ENCODE measurements at regions not wholly inside any gene's neighbourhood (a gene's known extent, or its start where the extent isn't known, plus 50 kb on each side); places are given as distances from the start of the nearest gene placed in this dataset.
"Not testable (repeated sequence)": the region's sequence is repeated elsewhere in the genome, so short reads cannot be mapped to it uniquely, and the experiment has no call there.

GRCh38 chr15:20191508-20192125 is 350.0 kb downstream of the GOLGA6L6 start:
- not testable (repeated sequence) for DNase-seq (ENCODE audit: low read depth in 3 of 3)

DNA sequence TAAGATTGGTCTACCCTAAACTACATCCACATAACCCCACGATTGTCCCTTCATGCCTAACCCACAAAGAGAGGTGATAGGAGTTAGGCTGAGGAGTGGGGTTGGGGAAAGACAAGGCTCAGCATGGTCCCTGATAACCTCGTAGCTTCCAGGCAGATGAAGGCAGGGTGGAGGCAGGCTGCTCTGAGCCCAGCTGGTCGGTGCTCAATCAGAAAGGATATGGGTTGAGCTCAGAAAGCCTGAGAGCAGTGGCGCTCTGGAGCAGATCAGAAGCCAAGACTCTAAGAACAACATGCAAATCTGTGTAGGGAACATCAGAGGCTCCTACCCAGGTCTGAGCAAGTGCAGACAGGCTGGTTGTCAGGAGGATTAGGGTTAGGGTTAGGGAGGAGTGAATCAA is 353.0 kb downstream of the GOLGA6L6 start:
- DNase-seq (ENCODE audit: low read depth in 3 of 3): not testable (repeated sequence)

DNA sequence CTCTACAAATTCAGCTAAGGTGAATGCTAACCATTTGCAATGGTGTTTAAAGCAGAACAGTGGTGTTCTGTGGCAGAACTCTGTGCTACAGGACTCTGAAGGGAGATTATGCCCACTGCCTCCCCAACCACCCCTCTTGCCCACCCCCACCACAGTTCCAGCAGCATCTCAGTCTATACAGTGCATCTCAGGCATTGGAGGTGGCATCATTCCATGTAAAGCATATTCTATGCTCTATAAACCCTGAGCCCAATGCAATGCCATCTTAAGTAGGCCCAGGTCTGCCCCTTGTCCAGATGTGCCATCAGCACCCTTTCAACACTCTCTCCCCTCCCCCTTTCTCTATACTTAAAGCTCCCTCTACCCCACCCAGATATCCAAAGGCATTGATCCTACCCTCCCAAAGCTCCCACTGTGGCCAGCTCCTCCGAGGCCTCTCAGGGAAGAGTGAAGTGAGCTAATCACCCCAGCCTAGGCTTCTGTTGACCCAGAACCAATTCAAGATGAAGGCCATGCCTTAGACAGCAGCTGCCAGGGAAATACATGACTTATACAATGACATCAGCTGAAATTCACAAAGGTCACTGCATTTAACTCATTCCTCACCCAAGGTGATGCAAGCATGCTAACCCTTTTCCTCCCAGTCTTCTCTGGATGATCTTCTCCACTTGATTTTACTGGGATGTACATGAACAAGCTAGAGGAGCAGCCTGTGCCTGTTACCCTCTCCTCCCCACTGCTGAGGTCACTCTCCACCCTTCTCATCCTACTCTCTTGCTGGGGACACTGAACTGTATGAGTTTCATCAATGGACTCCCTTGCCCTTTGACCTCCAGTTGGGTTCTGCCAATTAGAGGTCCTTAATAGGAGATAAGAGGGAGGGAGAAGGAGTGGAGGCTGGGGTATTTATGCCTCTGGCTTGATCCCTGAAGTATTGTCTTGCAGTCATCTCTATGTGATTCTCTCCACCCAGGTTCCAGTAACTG is 353.9 kb downstream of the GOLGA6L6 start:
- not testable (repeated sequence) for DNase-seq (ENCODE audit: low read depth in 3 of 3)

GRCh38 chr15:20184879-20185278 is 356.7 kb downstream of the GOLGA6L6 start:
- DNase-seq (ENCODE audit: low read depth in 3 of 3): not testable (repeated sequence)

- DNase-seq (ENCODE audit: low read depth in 3 of 3): not testable (repeated sequence)
Observed at GRCh38 chr15:20168221-20168620, 373.4 kb downstream of the GOLGA6L6 start.

DNA sequence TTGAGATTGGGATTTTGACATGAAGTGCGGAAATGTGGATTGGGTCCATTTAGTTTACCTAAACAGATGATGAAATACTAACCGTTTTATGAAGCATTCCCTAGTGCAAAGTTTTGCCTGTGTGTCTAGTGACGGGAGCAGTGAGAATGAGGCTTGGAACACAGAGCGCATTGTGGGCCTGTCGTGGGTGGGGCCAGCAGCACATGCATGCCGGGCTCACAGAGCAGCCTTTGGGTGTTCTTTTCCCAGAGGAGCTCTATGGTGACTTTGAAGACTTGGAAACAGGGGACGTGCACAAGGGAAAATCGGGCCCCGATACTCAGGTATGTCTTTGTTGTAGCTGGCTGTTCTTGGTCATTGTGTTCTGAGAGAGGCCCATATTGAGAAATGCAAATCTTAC is 388.1 kb downstream of the GOLGA6L6 start:
- not testable (repeated sequence) for DNase-seq (ENCODE audit: low read depth in 3 of 3)

DNA sequence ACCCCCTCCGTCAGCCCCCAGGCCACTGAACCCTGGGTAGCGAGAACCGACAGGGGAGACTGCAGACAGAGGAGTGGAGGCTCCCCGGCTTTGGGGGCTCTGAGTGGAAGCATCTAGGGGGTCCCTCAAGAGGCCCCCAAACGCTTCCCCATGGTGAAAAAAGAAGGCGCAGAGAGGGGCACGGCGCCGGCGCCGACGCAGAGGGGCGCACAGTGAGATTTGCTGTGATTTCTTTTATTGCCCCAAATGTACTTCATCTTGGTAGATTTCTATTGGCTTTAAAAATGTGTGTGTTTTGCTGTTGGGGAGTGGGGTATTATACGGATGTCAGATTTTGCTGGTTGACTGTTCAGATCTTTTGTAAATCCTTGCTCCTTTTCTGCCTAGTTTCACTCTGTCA is 392.9 kb downstream of the GOLGA6L6 start:
- DNase-seq (ENCODE audit: low read depth in 3 of 3): not testable (repeated sequence)

DNA sequence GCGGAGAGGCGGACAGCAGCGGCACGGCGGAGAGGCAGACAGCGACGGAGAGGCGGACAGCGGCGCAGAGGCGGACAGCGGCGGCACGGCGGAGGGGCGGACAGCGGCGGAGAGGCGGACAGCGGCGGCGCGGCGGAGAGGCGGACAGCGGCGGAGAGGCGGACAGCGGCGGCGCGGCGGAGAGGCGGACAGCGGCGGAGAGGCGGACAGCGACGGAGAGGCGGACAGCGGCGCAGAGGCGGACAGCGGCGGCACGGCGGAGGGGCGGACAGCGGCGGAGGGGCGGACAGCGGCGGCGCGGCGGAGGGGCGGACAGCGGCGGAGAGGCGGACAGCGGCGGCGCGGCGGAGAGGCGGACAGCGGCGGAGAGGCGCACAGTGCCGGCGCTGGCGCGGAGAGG is 393.6 kb downstream of the GOLGA6L6 start:
- not testable (repeated sequence) for DNase-seq (ENCODE audit: low read depth in 3 of 3)

- not testable (repeated sequence) for DNase-seq (ENCODE audit: low read depth in 3 of 3)
Observed at GRCh38 chr15:20144333-20145036, 397.1 kb downstream of the GOLGA6L6 start.

DNA sequence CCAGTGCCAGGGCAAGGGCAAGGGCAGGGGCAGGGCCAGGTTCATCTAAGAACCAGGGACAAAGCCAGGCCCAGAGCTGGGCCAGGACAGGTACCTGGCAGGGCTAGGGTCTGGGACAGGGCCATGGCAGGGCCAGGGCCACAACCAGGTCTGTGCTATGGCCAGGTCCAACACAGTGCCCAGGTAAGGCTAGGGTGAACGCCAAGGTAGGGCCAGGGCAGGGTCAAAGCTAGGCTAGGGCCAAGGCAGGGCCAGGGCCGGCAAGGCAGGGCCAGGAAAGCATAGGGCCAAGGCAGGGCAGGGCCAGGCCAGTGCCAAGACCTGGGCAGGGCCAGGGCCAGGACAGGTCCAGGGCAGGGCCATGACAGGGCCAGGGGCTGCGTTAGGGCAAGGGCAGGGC is 398.7 kb downstream of the GOLGA6L6 start:
- not testable (repeated sequence) for DNase-seq (ENCODE audit: low read depth in 3 of 3)

- DNase-seq (ENCODE audit: low read depth in 3 of 3): not testable (repeated sequence)
Observed at GRCh38 chr15:20142410-20142809, 399.2 kb downstream of the GOLGA6L6 start.

DNA sequence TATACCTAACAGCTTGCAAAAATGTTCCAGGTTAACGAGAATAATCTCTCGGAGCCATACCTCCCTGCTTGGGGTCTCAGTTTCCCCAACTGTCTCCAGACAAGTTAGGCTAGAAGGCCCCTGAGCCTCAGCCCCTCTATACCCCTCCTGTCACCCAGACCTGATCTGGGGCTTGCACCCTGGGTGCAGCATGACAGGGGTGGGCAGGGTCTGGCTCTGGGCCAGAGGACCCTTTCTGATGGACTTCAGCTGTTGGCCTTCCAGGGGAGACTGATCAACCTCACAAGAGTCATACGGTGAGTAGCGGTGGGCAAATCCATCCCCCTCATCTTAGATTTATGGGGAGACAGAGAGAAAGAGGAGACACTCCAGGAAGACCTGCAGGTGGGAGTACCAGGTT is 416.9 kb downstream of the GOLGA6L6 start:
- DNase-seq (ENCODE audit: low read depth in 3 of 3): not testable (repeated sequence)

DNA sequence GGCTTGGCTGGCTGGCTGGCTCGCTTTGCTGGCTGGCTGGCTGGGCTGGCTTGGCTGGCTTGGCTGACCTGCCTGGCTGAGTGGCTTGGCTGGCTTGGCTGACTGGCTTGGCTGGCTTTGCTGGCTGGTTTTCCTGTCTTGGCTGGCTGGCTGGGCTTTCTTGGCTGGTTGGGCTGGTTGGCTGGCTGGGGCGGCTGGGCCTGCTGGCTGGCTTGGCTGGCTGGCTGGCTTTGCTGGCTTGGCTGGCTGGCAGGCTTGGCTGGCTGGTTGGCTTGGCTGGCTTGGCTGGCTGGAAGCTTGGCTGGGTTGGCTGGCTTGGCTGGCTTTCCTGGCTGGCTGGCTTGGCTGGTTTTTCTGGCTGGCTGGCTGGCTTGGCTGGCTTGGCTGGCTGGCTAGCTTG is 435.6 kb downstream of the GOLGA6L6 start:
- DNase-seq (ENCODE audit: low read depth in 3 of 3): no peak

- DNase-seq (ENCODE audit: low read depth in 3 of 3): not testable (repeated sequence)
Observed at GRCh38 chr15:20105011-20105990, 436.3 kb downstream of the GOLGA6L6 start.

DNA sequence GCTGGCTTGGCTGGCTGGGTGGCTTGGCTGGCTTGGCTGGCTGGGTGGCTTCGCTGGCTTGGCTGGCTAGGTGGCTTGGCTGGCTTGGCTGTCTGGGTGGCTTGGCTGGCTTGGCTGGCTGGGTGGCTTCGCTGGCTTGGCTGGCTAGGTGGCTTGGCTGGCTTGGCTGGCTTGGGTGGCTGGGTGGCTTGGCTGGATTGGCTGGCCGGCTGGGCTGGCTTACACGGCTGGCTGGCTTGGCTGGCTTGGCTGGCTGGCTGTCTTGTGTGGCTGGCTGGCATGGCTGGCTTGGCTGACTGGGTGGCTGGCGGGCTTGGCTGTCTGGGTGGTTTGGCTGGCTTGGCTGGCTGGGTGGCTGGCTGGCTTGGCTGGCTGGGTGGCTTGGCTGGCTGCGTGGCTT is 437.0 kb downstream of the GOLGA6L6 start:
- not testable (repeated sequence) for DNase-seq (ENCODE audit: low read depth in 3 of 3)

DNA sequence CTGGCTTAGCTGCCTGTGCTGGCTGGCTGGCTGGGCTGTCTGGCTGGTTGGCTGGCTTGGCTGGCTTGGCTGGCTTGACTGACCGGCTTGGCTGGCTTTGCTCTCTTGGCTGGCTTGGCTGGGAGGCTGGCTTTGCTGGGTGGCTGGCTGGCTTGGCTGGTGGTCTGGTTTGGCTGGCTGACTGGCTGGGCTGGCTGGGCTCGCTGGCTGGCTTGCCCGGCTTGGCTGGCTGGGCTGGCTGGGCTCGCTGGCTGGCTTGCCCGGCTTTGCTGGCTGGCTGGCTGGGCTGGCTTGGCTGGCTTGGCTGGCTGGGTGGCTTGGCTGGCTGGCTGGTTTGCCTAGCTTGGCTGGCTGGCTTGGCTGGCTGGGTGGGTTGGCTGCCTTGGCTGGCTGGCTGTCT is 438.7 kb downstream of the GOLGA6L6 start:
- DNase-seq (ENCODE audit: low read depth in 3 of 3): not testable (repeated sequence)

DNA sequence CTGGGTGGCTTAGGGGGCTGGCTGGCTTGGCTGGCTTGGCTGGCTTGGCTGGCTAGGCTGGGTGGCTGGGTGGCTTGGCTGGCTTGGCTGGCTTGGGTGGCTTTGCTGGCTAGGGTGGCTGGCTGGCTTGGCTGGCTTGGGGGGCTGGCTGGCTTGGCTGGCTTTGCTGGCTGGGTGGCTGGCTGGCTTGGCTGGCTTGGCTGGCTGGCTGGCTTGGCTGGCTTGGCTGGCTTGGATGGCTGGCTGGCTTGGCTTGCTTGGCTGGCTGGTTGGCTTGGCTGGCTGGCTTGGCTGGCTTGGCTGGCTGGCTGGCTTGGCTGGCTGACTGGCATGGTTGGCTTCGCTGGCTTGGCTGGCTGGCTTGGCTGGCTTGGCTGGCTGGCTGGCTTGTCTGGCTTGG is 439.4 kb downstream of the GOLGA6L6 start:
- DNase-seq (ENCODE audit: low read depth in 3 of 3): not testable (repeated sequence)

DNA sequence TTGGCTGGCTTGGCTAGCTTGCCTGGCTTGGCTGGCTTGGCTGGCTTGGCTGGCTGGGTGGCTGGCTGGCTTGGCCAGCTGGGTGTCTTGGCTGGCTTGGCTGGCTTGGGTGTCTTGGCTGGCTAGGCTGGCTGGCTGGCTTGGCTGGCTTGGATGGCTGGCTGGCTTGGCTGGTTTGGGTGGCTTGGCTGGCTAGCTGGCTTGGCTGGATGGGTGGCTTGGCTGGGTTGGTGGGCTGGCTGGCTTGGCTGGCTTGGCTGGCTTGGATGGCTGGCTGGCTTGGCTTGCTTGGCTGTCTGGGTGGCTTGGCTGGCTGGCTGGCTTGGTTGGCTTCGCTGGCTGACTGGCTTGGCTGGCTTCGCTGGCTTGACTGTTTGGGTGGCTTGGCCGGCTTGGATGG is 440.3 kb downstream of the GOLGA6L6 start:
- not testable (repeated sequence) for DNase-seq (ENCODE audit: low read depth in 3 of 3)

GRCh38 chr15:20100604-20101270 is 440.9 kb downstream of the GOLGA6L6 start:
- not testable (repeated sequence) for DNase-seq (ENCODE audit: low read depth in 3 of 3)

DNA sequence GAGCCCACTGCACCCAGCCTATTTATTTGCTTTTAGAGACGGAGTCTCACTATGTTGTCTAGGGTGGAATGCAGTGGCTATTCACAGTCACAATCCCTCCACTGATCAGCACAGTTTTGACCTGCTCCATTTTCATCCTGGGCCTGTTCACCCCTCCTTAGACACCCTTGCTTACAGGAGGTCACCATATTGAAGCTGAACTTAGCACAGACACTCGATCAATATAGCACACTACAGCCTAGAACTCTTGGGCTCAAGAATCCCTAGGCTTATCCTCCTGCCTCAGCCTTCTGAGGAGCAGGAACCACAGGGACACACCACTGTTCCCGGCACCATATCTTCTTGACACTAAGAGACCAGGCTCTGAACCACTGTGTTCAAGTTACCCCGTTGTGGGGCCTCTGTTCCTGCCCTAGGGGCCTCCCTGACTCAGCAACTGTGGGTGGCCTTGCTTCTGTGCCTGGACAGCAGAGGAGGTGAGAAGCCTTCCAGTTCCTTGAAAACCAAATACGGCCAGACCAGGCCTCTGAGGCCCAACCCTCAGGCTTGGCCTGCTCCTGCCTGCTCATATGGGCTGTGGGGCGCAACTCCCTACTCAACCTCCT is 445.8 kb downstream of the GOLGA6L6 start:
- DNase-seq (ENCODE audit: low read depth in 3 of 3): not testable (repeated sequence)
